Occipital lobe (tissue), 1 donor: ENCODE measurements at regions not wholly inside any gene's neighbourhood (a gene's known extent, or its start where the extent isn't known, plus 50 kb on each side); places are given as distances from the start of the nearest gene placed in this dataset.

Experiments
- DNase-seq: peaks from one replicate; lab custom pipeline; 2025; lab: John Stamatoyannopoulos, UW

DNA sequence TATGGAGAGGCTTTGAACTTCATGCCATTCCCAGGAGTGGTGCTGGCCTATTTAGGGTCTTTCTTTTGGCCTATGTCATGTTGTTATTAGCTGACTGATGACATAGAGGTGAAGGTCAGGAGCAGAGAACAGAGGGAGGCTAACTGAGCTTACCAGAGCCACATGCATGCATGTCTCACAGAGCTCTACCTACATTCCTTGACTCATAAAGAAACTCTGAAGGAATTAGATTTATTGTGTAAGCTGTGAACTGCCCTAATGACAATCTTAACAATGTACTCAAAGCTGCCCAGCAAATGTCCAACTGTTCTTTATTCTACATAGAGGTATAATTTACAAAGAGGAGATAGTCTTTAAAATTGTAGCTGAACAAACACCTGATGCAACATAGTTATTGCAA lies 192.7 kb upstream of the CNR1 start:
- no peak for DNase-seq

DNA sequence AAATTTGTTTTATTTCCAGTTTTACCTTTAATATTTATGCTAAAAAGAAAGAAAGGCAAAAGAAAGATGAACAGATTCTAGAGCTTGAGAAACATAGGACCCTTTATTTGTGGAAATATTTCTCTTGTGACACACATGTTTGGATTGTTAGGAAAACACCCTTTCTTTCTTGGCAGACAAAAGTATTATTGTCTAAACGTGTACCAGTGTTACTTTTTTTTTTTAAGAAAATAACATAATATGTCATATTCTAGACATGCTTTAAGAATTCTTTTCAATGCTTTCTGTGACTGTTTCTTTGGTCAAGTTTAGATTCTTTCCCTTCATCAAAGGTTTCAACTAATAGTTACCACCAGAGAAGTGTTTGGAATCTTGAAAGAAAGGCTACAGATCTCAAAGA lies 183.4 kb upstream of the CNR1 start:
- DNase-seq, result no peak

DNA sequence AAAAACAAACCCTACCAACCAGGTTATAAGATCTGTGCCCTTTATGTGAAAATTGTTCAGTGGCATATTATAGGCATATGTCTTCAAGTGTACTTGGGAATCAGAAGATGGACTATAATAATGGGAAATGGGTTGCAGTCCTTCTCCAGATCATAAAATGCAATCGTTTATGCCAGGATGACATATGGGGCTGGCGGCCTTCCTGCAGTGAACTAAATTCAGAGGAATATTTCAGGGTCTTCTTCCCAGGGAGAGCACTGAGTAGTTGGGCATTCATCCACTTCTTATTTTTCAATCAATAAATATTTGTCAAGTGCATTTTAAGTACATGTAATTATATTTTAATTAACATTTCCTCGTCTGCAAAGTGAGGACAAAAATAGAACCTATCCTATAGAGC lies 176.2 kb upstream of the CNR1 start:
- DNase-seq, result no peak

DNA sequence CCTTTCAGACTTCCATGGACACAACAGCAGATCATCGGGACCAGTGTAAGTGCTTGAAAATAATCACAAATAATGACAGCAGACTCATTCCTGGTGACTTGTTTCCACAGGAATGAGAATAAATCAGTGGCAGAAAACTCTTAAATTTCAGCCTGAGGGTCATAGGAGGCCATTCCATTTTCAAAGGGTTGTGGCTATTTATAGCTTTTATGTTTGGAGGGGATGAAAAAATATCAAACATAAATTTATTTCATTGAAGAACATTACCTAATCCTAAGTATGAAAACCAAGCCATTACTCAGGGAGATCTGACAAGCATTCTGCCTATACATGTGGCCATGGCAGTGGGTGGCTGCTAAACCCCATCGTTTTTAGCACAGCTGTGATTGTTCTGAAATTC lies 173.6 kb upstream of the CNR1 start:
- no peak for DNase-seq

DNA sequence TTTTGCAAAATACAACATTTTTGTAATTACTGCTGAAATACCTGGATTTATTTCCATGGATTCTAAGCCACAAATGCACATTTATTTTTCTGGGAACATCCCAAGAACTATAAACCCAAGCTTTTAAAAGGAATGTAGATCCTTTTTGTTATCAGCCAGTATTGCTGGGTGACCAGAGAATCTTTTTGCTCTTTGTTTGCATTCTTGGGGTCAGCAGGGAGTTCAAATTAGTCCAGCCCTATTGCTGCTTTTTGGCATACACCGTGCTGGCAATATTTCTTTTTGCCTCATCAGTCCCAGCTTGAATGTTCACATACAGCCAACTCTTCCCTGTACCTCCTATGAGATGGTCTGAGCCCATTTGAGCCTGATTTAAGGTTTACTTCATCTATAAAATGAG lies 155.2 kb upstream of the CNR1 start:
- no peak for DNase-seq

DNA sequence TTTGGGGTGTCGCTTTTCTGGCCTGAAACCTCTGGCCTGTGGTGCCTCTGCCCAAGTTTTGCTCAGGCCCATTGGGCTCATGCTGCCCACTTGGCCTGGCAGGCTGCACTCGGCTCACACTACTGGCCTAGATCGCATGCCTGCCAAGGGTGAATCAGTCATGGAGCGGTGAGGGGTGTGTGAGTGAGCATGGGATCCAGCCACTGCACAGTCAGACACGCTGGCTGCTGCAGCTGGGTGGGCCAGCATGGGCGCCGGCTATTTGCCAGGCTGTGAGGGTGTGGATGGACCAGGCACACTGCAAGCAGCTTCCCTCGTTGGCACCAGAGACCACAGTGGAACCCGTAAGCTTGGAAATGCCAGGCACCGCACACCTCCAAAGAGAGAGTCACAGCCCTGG lies 145.4 kb upstream of the CNR1 start:
- DNase-seq, result no peak

DNA sequence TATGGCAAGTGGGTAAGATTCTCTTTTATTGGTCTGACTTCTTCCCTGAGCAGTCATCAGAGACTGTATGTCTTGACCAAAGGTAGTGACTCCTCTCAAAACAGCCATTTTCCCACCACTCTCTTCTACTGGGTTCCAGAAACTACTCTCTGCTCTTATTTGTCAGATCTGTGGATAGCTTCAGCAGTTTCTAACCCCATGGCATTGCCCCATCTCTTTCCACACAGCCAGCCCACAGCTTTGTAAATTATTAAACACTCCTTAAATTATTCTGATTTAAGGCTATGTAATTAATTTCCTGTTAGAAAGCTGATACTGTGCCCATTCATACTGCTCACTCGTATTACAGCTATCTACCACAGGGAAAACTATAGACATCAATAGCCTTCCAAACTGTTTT lies 138.4 kb upstream of the CNR1 start:
- DNase-seq, result no peak

DNA sequence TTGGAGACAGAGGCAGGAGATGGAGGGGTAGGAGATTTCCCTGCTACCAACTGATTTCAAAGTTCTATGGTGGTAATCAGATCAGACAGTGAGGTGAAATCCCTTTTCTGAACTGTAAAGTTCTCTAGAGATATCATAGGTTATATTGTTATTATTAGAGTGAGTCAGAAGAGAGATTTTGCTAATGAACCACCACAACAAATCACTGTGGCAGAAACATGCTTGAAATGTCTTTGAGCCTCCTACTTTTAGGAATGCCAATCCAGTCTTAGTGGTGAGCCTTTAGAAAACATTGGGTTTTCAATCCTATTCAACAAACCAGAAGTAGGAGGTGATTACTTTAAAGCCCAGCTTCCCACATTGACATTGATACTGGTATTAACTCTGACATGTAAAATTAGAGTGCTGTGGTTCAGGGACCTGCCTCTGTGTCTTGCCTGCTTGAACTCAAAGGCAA lies 136.7 kb upstream of the CNR1 start:
- no peak for DNase-seq

DNA sequence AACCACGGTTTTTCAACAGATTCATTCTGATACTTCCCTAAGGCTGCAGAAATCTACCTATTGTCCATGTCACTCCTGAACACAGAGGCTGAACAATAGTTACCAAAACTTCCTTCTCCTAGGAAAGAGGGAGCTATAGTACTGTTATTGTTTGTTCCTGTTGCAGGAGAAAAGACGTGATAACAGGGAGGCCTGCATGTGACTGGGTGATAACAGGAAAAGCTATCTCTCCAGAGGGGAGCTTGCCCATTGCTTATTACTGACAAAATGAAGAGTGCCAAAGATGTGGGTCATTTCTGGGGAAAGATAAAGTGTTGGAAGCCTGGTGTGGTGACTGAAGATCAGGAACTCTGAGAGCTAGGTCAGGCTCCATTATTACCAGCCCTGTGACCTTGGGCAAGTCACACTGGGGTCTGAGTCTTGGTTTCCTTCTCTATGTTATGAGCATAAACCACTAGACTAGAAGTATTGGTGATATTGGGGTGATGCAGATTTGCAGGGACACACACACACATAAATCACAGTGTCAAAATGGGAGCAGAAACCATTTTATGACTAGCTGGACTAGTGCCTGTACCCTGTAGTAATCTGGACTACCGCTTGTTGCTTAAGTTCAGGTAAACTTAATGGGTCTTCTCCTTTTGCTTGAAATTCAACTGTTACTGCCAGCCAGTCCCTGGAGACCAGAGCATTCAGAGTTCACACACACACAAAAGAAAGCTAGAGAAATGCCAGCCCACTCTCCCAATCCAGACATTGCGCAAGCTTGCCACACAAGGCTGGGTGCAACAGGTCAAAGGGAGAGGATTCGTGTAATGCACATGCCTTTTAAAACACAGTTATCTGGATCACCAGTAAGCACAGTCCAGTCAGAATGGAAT lies 136.0 kb upstream of the CNR1 start:
- no peak for DNase-seq

DNA sequence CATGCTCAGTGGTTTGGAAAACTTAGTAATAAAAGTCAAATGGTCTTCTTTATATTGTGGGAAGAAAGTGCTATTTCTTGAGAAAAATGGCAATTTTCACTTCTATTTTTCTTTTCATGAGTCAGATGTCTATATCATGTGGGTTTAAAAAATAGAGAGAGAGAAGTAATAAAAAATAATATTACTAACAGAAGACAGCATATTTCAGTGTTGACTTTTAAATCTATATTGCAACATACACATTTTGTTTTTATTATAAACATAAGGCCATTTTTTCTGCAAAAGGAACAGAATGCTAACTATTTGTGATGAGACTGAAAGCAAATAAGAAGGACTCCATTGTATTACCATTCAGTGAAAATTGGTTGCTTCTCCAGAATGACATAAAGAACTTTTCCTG lies 135.1 kb upstream of the CNR1 start:
- DNase-seq, result no peak

DNA sequence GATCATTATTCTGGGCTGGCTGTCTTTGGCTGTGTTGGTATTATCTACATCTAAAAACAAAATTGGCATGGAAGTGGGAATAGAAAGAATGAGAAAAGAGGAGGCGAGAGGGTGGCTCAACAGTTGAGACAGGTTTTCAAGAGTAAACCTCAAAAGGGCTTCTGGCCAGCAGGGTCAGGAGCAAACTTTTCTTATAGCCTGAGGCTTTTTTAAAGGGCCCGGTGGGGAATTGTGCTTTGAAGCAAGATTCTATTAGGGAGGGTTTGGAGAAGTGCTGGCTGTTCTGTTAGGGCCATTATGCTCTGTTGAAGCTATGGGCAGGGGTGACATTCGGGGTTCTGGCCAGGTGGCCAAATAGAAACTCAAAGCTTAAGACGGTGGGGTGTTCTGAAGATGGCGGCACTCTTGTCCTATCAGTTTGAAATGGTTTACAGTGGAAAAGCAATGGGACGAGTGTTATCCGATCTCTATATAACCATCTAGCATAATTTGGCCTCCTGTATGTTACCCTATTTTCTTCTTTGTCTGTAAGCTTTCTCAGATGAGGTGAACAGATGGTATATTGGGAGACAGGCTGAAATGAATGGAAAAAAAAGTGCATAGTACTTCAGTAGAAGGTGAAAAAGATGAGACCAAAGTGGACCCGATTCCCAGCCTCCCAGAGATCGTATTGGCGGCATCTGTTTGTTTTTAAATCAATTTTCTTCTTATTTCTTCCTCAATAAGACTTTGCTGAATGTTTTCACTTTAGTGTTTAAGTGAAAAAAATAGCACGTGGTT lies 132.1 kb upstream of the CNR1 start:
- DNase-seq, result no peak

DNA sequence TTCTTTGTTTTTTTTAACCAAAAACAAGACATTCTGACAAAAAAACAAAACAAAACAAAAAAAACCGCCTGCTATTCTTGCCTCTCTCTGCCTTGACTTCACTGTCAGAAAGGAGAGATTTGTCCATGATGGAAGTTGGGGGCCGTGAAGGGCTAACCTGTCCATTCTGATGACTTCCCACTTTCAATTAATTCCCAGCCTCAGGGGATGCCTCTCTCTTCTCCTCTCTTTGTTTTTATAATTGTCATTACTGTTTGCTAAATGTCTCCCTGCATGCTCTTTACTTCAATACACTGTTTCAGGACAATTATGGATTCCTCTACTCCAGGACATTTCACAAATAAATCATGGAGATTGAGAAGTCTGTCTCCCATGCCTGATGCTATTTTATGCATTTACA lies 130.5 kb upstream of the CNR1 start:
- no peak for DNase-seq

DNA sequence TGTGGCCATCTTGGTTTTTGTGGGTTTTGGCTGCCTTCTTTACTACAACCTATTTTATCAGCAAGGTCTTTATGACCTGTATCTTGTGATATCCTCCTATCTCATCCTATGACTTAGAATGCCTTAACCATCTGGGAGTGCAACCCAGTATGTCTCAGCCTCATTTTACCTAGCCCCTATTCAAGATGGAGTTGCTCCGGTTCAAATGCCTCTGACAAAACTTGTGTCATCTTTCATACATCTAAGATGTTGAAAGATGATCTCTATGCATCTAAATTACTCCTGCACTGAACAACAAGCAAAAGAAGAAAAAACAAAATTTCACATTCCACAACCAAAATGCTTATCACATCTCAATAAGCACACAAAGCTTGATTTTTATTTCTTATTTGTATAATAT lies 129.5 kb upstream of the CNR1 start:
- DNase-seq, result no peak

DNA sequence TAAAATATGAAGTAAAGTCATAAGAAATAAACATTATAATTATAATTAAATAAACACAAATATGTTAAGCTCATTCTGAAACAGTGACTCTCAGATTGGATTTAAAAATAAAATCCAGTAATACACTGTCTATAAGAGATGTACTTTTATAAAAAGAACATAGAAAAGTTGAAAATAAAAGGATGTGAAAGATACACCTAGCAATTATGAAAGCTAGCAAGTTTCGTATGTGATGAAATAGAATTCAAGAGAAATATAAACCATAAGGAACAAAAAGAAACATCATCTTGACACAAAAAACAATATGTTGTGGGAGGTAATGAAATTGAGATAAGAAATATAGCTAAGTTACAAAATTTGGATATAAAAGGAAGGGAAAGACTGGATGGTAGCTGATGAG lies 128.6 kb upstream of the CNR1 start:
- DNase-seq, result no peak

DNA sequence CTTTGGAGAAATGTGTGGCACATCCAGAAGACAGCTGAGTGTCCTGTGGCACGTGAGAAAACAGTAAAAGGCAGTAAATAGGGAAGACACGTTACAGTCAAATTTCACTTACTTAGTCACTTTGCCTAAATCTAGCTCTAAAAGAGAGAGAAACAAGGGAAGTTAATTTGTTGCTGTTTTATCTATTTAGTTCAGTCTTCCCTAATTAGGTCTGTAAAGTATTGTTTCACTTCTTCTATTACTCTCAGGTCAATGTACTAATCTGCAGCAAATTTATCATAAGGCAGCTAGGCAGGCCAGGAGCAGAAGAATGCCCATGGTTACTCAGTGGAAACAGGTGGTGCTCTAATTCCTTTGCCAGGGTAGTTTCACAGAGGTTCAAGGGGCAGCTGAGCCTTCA lies 124.3 kb upstream of the CNR1 start:
- no peak for DNase-seq

DNA sequence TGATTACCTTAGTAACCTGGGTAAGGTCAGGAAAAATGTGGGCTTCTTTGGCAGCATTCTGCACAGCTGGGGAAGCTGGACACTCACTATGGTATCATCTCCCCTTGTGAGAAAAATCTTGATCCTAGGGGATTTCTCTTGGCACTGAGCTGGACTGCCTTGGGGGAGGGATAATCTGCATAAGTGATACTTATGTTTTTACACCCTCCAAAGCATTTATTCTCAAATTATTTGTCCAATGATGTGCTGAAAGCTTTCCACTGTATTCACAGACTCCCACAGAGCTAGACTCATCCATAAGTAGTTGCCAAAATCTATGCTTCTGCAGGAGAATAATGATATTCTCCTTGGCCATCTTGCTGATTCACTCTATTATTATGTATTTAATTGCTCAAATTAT lies 121.5 kb upstream of the CNR1 start:
- DNase-seq, result no peak

DNA sequence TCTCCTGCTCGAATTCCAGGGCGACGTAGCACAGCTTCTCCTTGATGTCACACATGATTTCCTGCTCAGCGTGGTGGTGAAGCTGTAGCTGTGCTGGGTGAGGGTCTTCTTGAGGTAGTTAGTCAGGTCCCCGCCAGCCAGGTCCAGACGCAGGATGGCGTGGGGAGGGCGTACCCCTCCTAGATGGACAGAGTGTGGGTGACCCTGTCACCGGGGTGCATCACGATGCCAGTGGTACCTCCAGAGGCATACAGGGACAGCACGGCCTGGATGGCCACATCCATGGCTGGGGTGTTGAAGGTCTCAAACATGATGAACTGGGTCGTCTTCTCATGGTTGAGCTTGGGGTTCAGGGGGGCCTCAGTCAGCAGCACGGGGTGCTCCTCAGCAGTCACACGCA lies 110.2 kb upstream of the CNR1 start:
- DNase-seq, result no peak

DNA sequence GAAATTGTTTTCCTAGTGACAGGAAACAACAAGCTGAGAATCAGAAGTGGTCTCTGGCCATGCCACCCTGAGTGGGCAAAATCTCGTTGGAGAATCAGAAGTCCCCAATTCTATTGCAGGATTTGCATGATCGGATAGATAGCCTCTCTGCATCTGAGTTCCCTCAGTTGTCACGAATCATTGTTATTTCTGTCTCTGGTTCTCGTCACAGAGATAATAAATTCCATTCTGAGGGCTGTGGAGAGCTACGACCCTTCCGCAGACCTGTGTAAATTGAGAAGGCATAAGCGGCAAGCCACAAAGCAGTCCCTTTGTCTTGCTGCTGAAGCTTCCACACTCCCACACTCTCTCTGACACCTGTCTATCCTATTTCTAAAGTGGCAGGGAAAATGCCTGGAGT lies 102.4 kb upstream of the CNR1 start:
- DNase-seq, result no peak

DNA sequence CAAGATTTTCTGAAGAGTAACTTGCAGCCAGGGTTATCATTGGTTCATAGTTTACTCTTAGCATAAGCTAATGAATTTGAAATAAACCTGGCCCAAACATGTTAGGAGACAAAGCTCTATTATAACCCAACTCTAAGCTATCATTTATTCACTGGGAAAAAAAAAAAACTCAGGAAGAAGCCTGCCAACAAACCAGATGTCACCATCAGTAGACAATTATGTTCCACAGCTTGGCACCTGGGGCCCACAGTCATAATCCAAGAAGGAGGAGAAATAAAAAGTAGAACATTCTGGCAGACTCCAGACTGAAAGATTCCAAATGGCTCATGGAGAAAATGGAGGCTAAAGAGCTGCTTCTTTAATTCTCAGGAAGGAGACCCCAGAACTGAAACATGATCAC lies 100.0 kb upstream of the CNR1 start:
- DNase-seq, result no peak

DNA sequence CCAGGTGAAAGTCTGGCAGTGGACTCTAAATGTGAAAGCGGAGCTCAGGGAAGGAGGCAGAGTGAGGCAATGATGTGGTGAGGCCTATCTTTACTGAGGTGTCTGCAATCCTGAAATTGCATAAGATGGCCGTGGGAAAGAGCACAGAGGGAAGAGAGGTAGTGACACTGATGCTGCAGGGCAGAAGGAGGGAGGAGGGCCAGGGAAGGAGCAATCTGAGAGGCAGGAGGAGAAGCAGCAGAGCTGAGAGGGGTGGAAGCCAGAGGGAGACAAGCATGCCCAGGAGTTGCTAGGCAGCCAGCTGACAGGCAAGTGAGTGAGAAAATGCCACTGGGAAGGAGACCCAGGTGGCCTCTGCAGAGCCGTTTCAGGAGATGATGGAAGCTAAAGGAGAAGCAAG lies 97.4 kb upstream of the CNR1 start:
- DNase-seq, result no peak

DNA sequence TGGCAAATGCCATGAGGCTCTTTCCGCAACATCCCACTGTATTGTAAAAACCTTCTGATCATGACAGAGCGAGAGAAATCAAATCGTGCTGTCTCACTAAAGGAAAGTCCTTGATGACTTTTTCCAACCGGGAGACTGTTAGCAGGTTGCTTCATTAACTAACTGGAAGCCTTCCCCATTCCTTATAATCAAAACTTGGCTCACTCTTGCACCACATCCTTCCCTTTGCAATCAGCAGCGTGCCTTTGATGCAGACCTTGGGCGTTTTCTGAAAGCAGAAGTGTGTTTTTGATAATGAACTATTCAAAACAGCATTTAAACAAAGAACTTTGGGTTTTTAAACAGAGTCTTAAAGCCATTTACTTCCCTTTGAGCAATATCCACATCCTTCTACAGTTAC lies 96.2 kb upstream of the CNR1 start:
- no peak for DNase-seq

DNA sequence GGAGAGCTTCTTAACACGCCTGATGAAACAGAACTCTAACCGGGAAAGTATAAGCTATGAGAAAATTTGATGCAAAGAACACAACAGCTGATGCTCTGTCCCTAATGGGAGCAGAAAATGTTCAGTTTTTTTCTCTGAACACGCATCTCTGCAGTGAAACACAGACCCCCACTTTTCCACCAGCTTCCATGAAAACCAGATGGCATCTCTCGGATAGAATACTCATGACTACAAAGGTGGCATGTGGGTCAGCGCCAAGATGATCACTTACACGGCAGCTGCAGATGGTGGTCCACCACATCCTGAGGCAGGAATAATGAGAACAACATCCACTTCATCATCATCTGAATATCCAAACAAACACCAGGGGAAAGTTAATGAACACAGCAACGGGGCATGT lies 85.2 kb upstream of the CNR1 start:
- no peak for DNase-seq

DNA sequence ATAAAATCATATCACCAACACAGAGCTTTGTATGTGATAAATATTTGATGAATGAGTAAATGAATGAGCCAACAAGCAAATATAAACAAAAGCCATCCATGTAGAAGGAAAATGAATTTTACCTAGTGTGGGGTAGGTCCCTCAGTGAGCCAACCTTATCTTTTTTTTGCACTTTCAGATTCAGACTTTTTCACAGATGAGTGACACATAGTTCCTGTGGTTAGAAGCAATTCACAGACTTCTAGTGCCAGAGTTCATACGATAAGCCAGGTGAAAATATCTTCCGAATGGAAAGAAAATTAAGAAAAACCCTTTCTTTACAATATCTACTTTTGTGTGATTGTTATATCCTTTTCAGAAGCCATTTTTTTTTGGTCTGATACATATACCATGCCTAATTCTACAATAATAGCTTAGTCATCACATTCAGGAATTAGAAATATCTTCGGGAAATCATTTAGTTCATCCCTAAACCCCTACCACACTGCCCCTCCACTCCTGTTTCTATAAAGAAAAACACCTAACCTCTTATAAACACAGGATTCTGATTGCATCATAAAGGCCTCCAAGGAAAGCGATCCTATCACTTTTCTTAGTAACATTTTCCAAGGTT lies 82.7 kb upstream of the CNR1 start:
- DNase-seq, result no peak
